PC-3 (cell line): ENCODE measurements at regions not wholly inside any gene's neighbourhood (a gene's known extent, or its start where the extent isn't known, plus 50 kb on each side); places are given as distances from the start of the nearest gene placed in this dataset.

Source experiments
- ATAC-seq: fragments of 200-7000 bp; cut with Tn5 transposase; 2 replicates; pipeline ENCODE4 v1.9.1; 2020; ENCODE audit warnings: mild to moderate bottlenecking, moderate library complexity
- BruUV-seq: library from RNA; stranded (reverse); fragments of 400-500 nt; replicated peaks from 2 replicates; lab custom pipeline; 2021; lab: Mats Ljungman, UMichigan
- CTCF ChIA-PET: fragments of 300-600 bp; sonication (Branson Sonifier 250); formaldehyde crosslinking; loops from one replicate; lab custom pipeline; 2022; ENCODE audit warnings: antibody characterized with exemption; lab: Charles Lee
- POLR2A ChIA-PET: fragments of 300-600 bp; sonication (Branson Sonifier 250); formaldehyde crosslinking; loops from one replicate; lab custom pipeline; 2022; ENCODE audit warnings: antibody characterized with exemption; ENCODE audit not compliant: unreplicated experiment; lab: Charles Lee
- DNase-seq: peaks from one replicate; pipeline ENCODE4 v3.0.0-alpha.2; 2015
- H2AFZ ChIP-seq: fragments of 300-600 bp; sonication (generic); 2 replicates; pipeline ENCODE4 v1.6.0; 2016; ENCODE audit warnings: antibody characterized with exemption, low read length
- H3F3A ChIP-seq: fragments of 300-600 bp; sonication (generic); one replicate; pipeline ENCODE4 v1.6.0; 2017; ENCODE audit warnings: antibody characterized with exemption, low read length, control low read depth, mild to moderate bottlenecking; ENCODE audit not compliant: unreplicated experiment
- H3K27ac ChIP-seq: fragments of 300-600 bp; sonication (generic); 2 replicates; pipeline ENCODE4 v1.5.1; 2016; ENCODE audit warnings: mild to moderate bottlenecking, low read length
- H3K27me3 ChIP-seq: fragments of 300-600 bp; sonication (generic); 2 replicates; pipeline ENCODE4 v1.6.1; 2016; ENCODE audit warnings: low read length, mixed read lengths
- H3K36me3 ChIP-seq: fragments of 300-600 bp; sonication (generic); 2 replicates; pipeline ENCODE4 v1.6.1; 2016; ENCODE audit warnings: low read depth, mixed run types, low read length, mixed read lengths
- H3K4me1 ChIP-seq: fragments of 300-600 bp; sonication (generic); 2 replicates; pipeline ENCODE4 v1.5.1; 2016; ENCODE audit warnings: low read length; ENCODE audit not compliant: insufficient read depth
- H3K4me2 ChIP-seq: fragments of 300-600 bp; sonication (generic); 2 replicates; pipeline ENCODE4 v1.6.0; 2016; ENCODE audit warnings: low read length
- H3K4me3 ChIP-seq: fragments of 300-600 bp; sonication (generic); 2 replicates; pipeline ENCODE4 v1.5.1; 2016; ENCODE audit warnings: mild to moderate bottlenecking, low read length, mixed read lengths
- H3K79me2 ChIP-seq: fragments of 300-600 bp; sonication (generic); 2 replicates; pipeline ENCODE4 v1.6.1; 2017; ENCODE audit warnings: low read length, mixed read lengths
- H3K9ac ChIP-seq: fragments of 300-600 bp; sonication (generic); 2 replicates; pipeline ENCODE4 v1.6.0; 2016; ENCODE audit warnings: mild to moderate bottlenecking, low read length
- H3K9me2 ChIP-seq: fragments of 300-600 bp; sonication (generic); replicated peaks from 2 replicates; pipeline ENCODE4 v1.6.1; 2016; ENCODE audit warnings: mixed run types, low read length, mixed read lengths
- H3K9me3 ChIP-seq: fragments of 300-600 bp; sonication (generic); 2 replicates; pipeline ENCODE4 v1.6.1; 2016; ENCODE audit warnings: low read length, mixed read lengths
- H4K20me1 ChIP-seq: fragments of 300-600 bp; sonication (generic); 2 replicates; pipeline ENCODE4 v1.6.1; 2016; ENCODE audit warnings: low read length, mixed read lengths
- CTCF ChIP-seq: fragments of 300-600 bp; sonication (generic); conservative IDR thresholded peaks from 2 replicates; pipeline ENCODE4 v1.5.1; 2017; ENCODE audit warnings: antibody characterized with exemption, low read depth, mild to moderate bottlenecking, low read length
- EZH2 ChIP-seq: fragments of 300-600 bp; sonication (generic); IDR thresholded peaks from one replicate; pipeline ENCODE4 v1.6.1; 2017; ENCODE audit warnings: antibody characterized with exemption, mild to moderate bottlenecking, low read length; ENCODE audit not compliant: unreplicated experiment
- EZH2phosphoT487 ChIP-seq: fragments of 300-600 bp; sonication (generic); IDR thresholded peaks from 2 replicates; pipeline ENCODE4 v1.6.1; 2018; ENCODE audit warnings: mild to moderate bottlenecking, antibody characterized with exemption, low read length, borderline replicate concordance
- intact Hi-C: fragments of 100-400 bp; cut with micrococcal nuclease; formaldehyde crosslinking; loops from 2 replicates; pipeline ENCODE4 v1.9.0; 2023

GRCh38 chr6:77979204-77979603, 326.4 kb downstream of the MEI4 start:
- Histone ChIP-seq H3K4me1 (no peaks in the 10 kb centered on the region), H4K20me1 (no peaks in the 10 kb centered on the region), H3K36me3 (no peaks in the 10 kb centered on the region), H3K27me3 (no peaks in the 10 kb centered on the region), H3K79me2 (no peaks in the 10 kb centered on the region), H2AFZ (no peak overlapping the region), H3K9ac (no peak overlapping the region), H3K4me3 (no peak overlapping the region), H3F3A (no peaks in the 10 kb centered on the region), H3K9me2 (no peaks in the 10 kb centered on the region), H3K4me2 (no peak overlapping the region), H3K9me3 (no peaks in the 10 kb centered on the region), H3K27ac (no peak overlapping the region)
- intact Hi-C loops: no loop called here
- no peak for ATAC-seq
- POLR2A ChIA-PET: no interaction called here
- CTCF ChIA-PET: no interaction called here
- no TSS peak for BruUV-seq
- TF ChIP-seq CTCF: no peak
- no peak for TF ChIP-seq EZH2
- TF ChIP-seq EZH2phosphoT487: no peak
- no peak for DNase-seq

- Histone ChIP-seq H3K9me2 (no peaks in the 10 kb centered on the region), H3K4me2 (no peak overlapping the region), H3K27ac (no peak overlapping the region), H3K9me3 (no peaks in the 10 kb centered on the region), H3F3A (no peaks in the 10 kb centered on the region), H2AFZ (no peak overlapping the region), H3K36me3 (no peaks in the 10 kb centered on the region), H3K79me2 (no peaks in the 10 kb centered on the region), H3K4me3 (no peak overlapping the region), H4K20me1 (no peaks in the 10 kb centered on the region), H3K27me3 (no peaks in the 10 kb centered on the region), H3K4me1 (no peaks in the 10 kb centered on the region), H3K9ac (no peak overlapping the region)
- intact Hi-C loops: no loop called here
- DNase-seq (no peak), ATAC-seq (no peak)
- no peak for TF ChIP-seq CTCF
- TF ChIP-seq EZH2phosphoT487: no peak
- TF ChIP-seq EZH2: no peak
- BruUV-seq: no TSS peak
- ChIA-PET CTCF (no interaction called here), POLR2A (no interaction called here)
These were observed 333.7 kb downstream of the MEI4 start for GRCh38 chr6:77986380-77987034.

GRCh38 chr6:77987035-77987384, 334.2 kb downstream of the MEI4 start:
- intact Hi-C loops: no loop called here
- H2AFZ ChIP-seq: no peak overlapping the region
- H3K27ac ChIP-seq: no peak overlapping the region
- H3K4me2 ChIP-seq: no peak overlapping the region
- H4K20me1 ChIP-seq: no peaks in the 10 kb centered on the region
- H3K9me2 ChIP-seq: no peaks in the 10 kb centered on the region
- H3K79me2 ChIP-seq: no peaks in the 10 kb centered on the region
- no peaks in the 10 kb centered on the region for H3K4me1 ChIP-seq
- no peak overlapping the region for H3K4me3 ChIP-seq
- ATAC-seq (no peak), DNase-seq (no peak)
- no TSS peak for BruUV-seq
- H3K36me3 ChIP-seq: no peaks in the 10 kb centered on the region
- POLR2A ChIA-PET: no interaction called here
- H3K27me3 ChIP-seq: no peaks in the 10 kb centered on the region
- TF ChIP-seq EZH2 (no peak), CTCF (no peak), EZH2phosphoT487 (no peak)
- H3K9me3 ChIP-seq: no peaks in the 10 kb centered on the region
- no peaks in the 10 kb centered on the region for H3F3A ChIP-seq
- CTCF ChIA-PET: no interaction called here
- no peak overlapping the region for H3K9ac ChIP-seq
